Ishikawa (cell line): ENCODE measurements at regions not wholly inside any gene's neighbourhood (a gene's known extent, or its start where the extent isn't known, plus 50 kb on each side); places are given as distances from the start of the nearest gene placed in this dataset.

ENCODE experiments used
- CREB1 ChIP-seq: IDR thresholded peaks from 2 replicates; pipeline ENCODE4 v1.6.1; 2012; ENCODE audit warnings: low read depth
- EGR1 ChIP-seq: IDR thresholded peaks from 2 replicates; pipeline ENCODE4 v1.6.1; 2012
- EP300 ChIP-seq: IDR thresholded peaks from 2 replicates; pipeline ENCODE4 v1.6.1; 2012; ENCODE audit warnings: borderline replicate concordance
- RAD21 ChIP-seq: IDR thresholded peaks from 2 replicates; pipeline ENCODE4 v1.6.1; 2012; ENCODE audit warnings: low read depth
- TAF1 ChIP-seq: IDR thresholded peaks from 2 replicates; pipeline ENCODE4 v1.6.1; 2012; ENCODE audit warnings: low read depth, mild to moderate bottlenecking
- TEAD4 ChIP-seq: IDR thresholded peaks from 2 replicates; pipeline ENCODE4 v1.6.1; 2012
- TF ChIP-seq, protein P1 (sequence below): IDR thresholded peaks from 2 replicates; pipeline ENCODE4 v1.6.1; 2012
- TF ChIP-seq, protein P2 (sequence below): IDR thresholded peaks from 2 replicates; pipeline ENCODE4 v1.6.1; 2012

DNA sequence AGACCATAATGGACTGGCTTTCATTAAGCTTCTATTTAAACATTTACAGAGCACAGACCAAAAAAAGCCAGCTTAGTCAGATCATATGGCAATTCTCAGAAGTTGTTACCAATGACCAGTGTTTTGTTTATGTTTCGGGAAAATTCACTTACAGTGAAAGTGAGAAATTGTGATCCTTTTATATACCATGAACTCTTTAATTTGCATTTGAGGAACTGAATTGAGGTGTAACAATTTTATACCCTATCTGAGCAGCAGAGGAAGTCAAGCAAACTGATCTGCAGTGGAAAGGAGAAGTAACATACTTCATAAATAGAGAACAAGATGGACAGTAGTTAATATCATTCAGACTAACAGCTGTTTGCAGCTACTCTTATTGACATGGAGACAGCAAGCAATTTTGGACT, 97.1 kb downstream of the TMA16 start:
- no peak for TF ChIP-seq TAF1
- no peak for TF ChIP-seq CREB1
- no peak for TF ChIP-seq EP300
- TF ChIP-seq, protein P1, sequence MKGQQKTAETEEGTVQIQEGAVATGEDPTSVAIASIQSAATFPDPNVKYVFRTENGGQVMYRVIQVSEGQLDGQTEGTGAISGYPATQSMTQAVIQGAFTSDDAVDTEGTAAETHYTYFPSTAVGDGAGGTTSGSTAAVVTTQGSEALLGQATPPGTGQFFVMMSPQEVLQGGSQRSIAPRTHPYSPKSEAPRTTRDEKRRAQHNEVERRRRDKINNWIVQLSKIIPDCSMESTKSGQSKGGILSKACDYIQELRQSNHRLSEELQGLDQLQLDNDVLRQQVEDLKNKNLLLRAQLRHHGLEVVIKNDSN: no peak
- TF ChIP-seq RAD21: no peak
- TF ChIP-seq TEAD4: no peak
- no peak for TF ChIP-seq EGR1
- TF ChIP-seq, protein P2, sequence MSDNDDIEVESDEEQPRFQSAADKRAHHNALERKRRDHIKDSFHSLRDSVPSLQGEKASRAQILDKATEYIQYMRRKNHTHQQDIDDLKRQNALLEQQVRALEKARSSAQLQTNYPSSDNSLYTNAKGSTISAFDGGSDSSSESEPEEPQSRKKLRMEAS: no peak
